ENCODE measurements at regions not wholly inside any gene's neighbourhood (a gene's known extent, or its start where the extent isn't known, plus 50 kb on each side); places are given as distances from the start of the nearest gene placed in this dataset.

DNA sequence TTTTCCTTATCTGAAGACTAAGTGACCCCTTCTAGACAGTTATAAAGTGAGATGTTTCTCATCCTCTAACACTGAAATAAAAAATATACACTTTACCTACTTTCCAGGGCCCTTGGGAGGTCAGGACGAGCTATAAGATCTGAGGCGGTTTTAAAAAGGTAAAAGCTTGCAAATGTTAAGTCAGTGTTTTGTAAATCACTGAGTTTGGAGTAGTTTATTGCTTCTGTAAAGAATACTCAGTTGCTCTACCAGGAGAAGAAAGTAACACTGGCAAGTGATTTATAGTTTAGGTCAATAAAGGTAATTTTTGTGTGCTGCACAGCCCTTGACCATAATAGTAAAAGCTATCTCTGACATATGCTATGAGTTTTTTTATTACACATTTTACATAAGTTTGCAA lies 584.5 kb downstream of the TMTC2 start:
- TF ChIP-seq POLR2A (IDR thresholded peaks at IDR 0.05), result no peak
- TF ChIP-seq, protein P1, sequence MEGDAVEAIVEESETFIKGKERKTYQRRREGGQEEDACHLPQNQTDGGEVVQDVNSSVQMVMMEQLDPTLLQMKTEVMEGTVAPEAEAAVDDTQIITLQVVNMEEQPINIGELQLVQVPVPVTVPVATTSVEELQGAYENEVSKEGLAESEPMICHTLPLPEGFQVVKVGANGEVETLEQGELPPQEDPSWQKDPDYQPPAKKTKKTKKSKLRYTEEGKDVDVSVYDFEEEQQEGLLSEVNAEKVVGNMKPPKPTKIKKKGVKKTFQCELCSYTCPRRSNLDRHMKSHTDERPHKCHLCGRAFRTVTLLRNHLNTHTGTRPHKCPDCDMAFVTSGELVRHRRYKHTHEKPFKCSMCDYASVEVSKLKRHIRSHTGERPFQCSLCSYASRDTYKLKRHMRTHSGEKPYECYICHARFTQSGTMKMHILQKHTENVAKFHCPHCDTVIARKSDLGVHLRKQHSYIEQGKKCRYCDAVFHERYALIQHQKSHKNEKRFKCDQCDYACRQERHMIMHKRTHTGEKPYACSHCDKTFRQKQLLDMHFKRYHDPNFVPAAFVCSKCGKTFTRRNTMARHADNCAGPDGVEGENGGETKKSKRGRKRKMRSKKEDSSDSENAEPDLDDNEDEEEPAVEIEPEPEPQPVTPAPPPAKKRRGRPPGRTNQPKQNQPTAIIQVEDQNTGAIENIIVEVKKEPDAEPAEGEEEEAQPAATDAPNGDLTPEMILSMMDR (IDR thresholded peaks at IDR 0.05), result no peak
